GM19395 (cell line): ENCODE measurements at regions not wholly inside any gene's neighbourhood (a gene's known extent, or its start where the extent isn't known, plus 50 kb on each side); places are given as distances from the start of the nearest gene placed in this dataset.

ENCODE experiments used
- ATAC-seq: cut with Tn5 transposase; IDR thresholded peaks from one replicate; pipeline ENCODE4 v1.9.1; 2021; ENCODE audit warnings: mild to moderate bottlenecking, moderate library complexity; ENCODE audit not compliant: unreplicated experiment

GRCh38 chr6:119921491-119922010 is 572.0 kb upstream of the MAN1A1 start:
- ATAC-seq, result no peak

GRCh38 chr6:119917186-119917585 is 567.6 kb upstream of the MAN1A1 start:
- ATAC-seq, result no peak

GRCh38 chr6:119915971-119916370 is 566.4 kb upstream of the MAN1A1 start:
- ATAC-seq, result no peak

GRCh38 chr6:119908157-119908556 is 558.6 kb upstream of the MAN1A1 start:
- ATAC-seq, result no peak

GRCh38 chr6:119902681-119903080 is 553.1 kb upstream of the MAN1A1 start:
- ATAC-seq, result no peak

- ATAC-seq, result no peak
These were observed 547.2 kb upstream of the MAN1A1 start for GRCh38 chr6:119896806-119897205.

GRCh38 chr6:119895626-119896025 is 546.1 kb upstream of the MAN1A1 start:
- ATAC-seq, result no peak

- no peak for ATAC-seq
These were observed 545.2 kb upstream of the MAN1A1 start for GRCh38 chr6:119894811-119895210.

GRCh38 chr6:119891644-119892043 is 542.1 kb upstream of the MAN1A1 start:
- ATAC-seq, result no peak

GRCh38 chr6:119891206-119891605 is 541.6 kb upstream of the MAN1A1 start:
- ATAC-seq, result no peak

GRCh38 chr6:119890470-119890869 is 540.9 kb upstream of the MAN1A1 start:
- no peak for ATAC-seq

- no peak for ATAC-seq
These were observed 538.1 kb upstream of the MAN1A1 start for GRCh38 chr6:119887666-119888065.

- no peak for ATAC-seq
These were observed 531.9 kb upstream of the MAN1A1 start for GRCh38 chr6:119881416-119881815.

GRCh38 chr6:119880840-119881239 is 531.3 kb upstream of the MAN1A1 start:
- no peak for ATAC-seq

GRCh38 chr6:119879731-119880130 is 530.2 kb upstream of the MAN1A1 start:
- ATAC-seq, result no peak

- ATAC-seq, result no peak
These were observed 524.8 kb upstream of the MAN1A1 start for GRCh38 chr6:119874381-119874780.

GRCh38 chr6:119873107-119873506 is 523.5 kb upstream of the MAN1A1 start:
- ATAC-seq, result no peak

GRCh38 chr6:119871520-119871919 is 522.0 kb upstream of the MAN1A1 start:
- ATAC-seq, result no peak

GRCh38 chr6:119865466-119866350 is 516.1 kb upstream of the MAN1A1 start:
- no peak for ATAC-seq

- ATAC-seq, result no peak
These were observed 513.2 kb upstream of the MAN1A1 start for GRCh38 chr6:119862719-119863118.

GRCh38 chr6:119858901-119859300 is 509.3 kb upstream of the MAN1A1 start:
- no peak for ATAC-seq

GRCh38 chr6:119856136-119856535 is 506.6 kb upstream of the MAN1A1 start:
- ATAC-seq, result peak; percentile 81

GRCh38 chr6:119848696-119849095 is 499.1 kb upstream of the MAN1A1 start:
- no peak for ATAC-seq
